A549 (cell line): ENCODE measurements at regions not wholly inside any gene's neighbourhood (a gene's known extent, or its start where the extent isn't known, plus 50 kb on each side); places are given as distances from the start of the nearest gene placed in this dataset.

Source experiments
- ATAC-seq, 2 experiments: fragments of 200-7000 bp in 1 of 2; fragments of >200 bp in 1 of 2; cut with Nextera tagmentation in 1 of 2; cut with Tn5 transposase in 1 of 2; 3 replicates each; pipeline versions ENCODE4 v1.8.0 to v1.9.1; 2018 to 2020; ENCODE audit warnings: mild to moderate bottlenecking in 1 of 2, moderate library complexity in 1 of 2
- CTCF ChIA-PET: fragments of 300-600 bp; sonication (Branson Sonifier 250); formaldehyde crosslinking; extraction: SDS; loops from one replicate; lab custom pipeline; 2021; ENCODE audit warnings: antibody characterized with exemption, inconsistent platforms; lab: Yijun Ruan, JAX
- POLR2A ChIA-PET: fragments of 350-600 bp; formaldehyde crosslinking; extraction: SDS; loops from one replicate; lab custom pipeline; 2021; ENCODE audit warnings: antibody characterized with exemption, inconsistent platforms; lab: Yijun Ruan, JAX
- DNase-seq, 2 experiments: peaks; one replicate each; pipeline versions ENCODE4 v3.0.0 to v3.0.0-alpha.2; 2011 to 2016; ENCODE audit warnings: low read depth in 1 of 2, low spot score in 1 of 2
- FAIRE-seq: peaks from 2 replicates; lab custom pipeline; 2011; peaks lifted over from hg19 to GRCh38; lab: Jason Lieb, UNC
- H3K27ac ChIP-seq, 2 experiments: fragments of >200 bp; sonication (Bioruptor Twin); formaldehyde crosslinking; 3 replicates each; pipeline ENCODE4 v1.5.1; 2016 to 2017
- H3K4me1 ChIP-seq: fragments of >200 bp; sonication (Bioruptor Twin); formaldehyde crosslinking; 3 replicates; pipeline ENCODE4 v1.6.1; 2016
- H3K4me2 ChIP-seq: fragments of >200 bp; sonication (Bioruptor Twin); formaldehyde crosslinking; 3 replicates; pipeline ENCODE4 v1.6.1; 2016
- H3K4me3 ChIP-seq: fragments of >200 bp; sonication (Bioruptor Twin); formaldehyde crosslinking; 3 replicates; pipeline ENCODE4 v1.5.1; 2016
- H3K9me3 ChIP-seq: fragments of >200 bp; sonication (Bioruptor Twin); formaldehyde crosslinking; 3 replicates; pipeline ENCODE4 v1.6.1; 2016
- CTCF ChIP-seq: fragments of >200 bp; sonication (Bioruptor Twin); formaldehyde crosslinking; IDR thresholded peaks from 3 replicates; pipeline ENCODE4 v1.5.1; 2016
- EHMT2 ChIP-seq: fragments of 200-600 bp; sonication (generic); IDR thresholded peaks from 2 replicates; pipeline ENCODE4 v1.6.1; 2016; ENCODE audit warnings: antibody characterized with exemption, low read depth, mild to moderate bottlenecking, moderate library complexity
- FOXS1 ChIP-seq: fragments of 250-450 bp; sonication (Bioruptor Pico); IDR thresholded peaks from 2 replicates; pipeline ENCODE4 v1.5.0; 2020; ENCODE audit warnings: mild to moderate bottlenecking, moderate library complexity
- HDAC2 ChIP-seq: fragments of 200-600 bp; sonication (generic); IDR thresholded peaks from 2 replicates; pipeline ENCODE4 v1.6.1; 2016
- HES2 ChIP-seq: fragments of >200 bp; sonication (Bioruptor Twin); formaldehyde crosslinking; IDR thresholded peaks from 2 replicates; pipeline ENCODE4 v1.6.1; 2016
- HOXB13 ChIP-seq: fragments of 250-450 bp; sonication (Bioruptor Pico); IDR thresholded peaks from 2 replicates; pipeline ENCODE4 v1.5.0; 2020; ENCODE audit warnings: low read depth, mild to moderate bottlenecking, moderate library complexity
- KDM1A ChIP-seq: fragments of 200-600 bp; sonication (generic); IDR thresholded peaks from 2 replicates; pipeline ENCODE4 v1.6.1; 2016; ENCODE audit warnings: low read depth, mild to moderate bottlenecking
- KDM5A ChIP-seq: fragments of 200-600 bp; sonication (generic); IDR thresholded peaks from 2 replicates; pipeline ENCODE4 v1.6.1; 2016; ENCODE audit warnings: antibody characterized with exemption, mild to moderate bottlenecking
- MAZ ChIP-seq: fragments of 150-350 bp; IDR thresholded peaks from 2 replicates; pipeline ENCODE4 v1.6.1; 2014; ENCODE audit warnings: antibody characterized with exemption, low read depth, low read length, borderline replicate concordance
- NFE2L2 ChIP-seq: fragments of 150-350 bp; conservative IDR thresholded peaks from 2 replicates; pipeline ENCODE4 v1.6.1; 2014; ENCODE audit warnings: low read length
- NR3C1 ChIP-seq: fragments of >200 bp; sonication (Bioruptor Twin); formaldehyde crosslinking; IDR thresholded peaks from 3 replicates; pipeline ENCODE4 v1.6.1; 2017
- RAD21 ChIP-seq, 2 experiments: fragments of >200 bp in 1 of 2; sonication (Bioruptor Twin) in 1 of 2; formaldehyde crosslinking in 1 of 2; IDR thresholded peaks in 1 of 2; conservative IDR thresholded peaks in 1 of 2; 2 replicates in 1 of 2; 3 replicates in 1 of 2; pipeline ENCODE4 v1.6.1; 2012 to 2018; ENCODE audit warnings: inconsistent platforms in 1 of 2
- RCOR1 ChIP-seq: fragments of 150-350 bp; IDR thresholded peaks from 2 replicates; pipeline ENCODE4 v1.6.1; 2014; ENCODE audit warnings: antibody characterized with exemption, low read length, low read depth
- RFX5 ChIP-seq: fragments of 450-650 bp; IDR thresholded peaks from 2 replicates; pipeline ENCODE4 v1.7.1; 2014; ENCODE audit warnings: antibody characterized with exemption, mild to moderate bottlenecking, moderate library complexity
- RNF2 ChIP-seq: fragments of 200-600 bp; sonication (generic); IDR thresholded peaks from 2 replicates; pipeline ENCODE4 v1.6.1; 2016; ENCODE audit warnings: low read depth, mild to moderate bottlenecking, antibody characterized with exemption, moderate library complexity, borderline replicate concordance
- SMC3 ChIP-seq: fragments of >200 bp; sonication (Bioruptor Twin); formaldehyde crosslinking; IDR thresholded peaks from 3 replicates; pipeline ENCODE4 v1.6.1; 2018; ENCODE audit warnings: inconsistent platforms
- TFCP2L1 ChIP-seq: fragments of 250-450 bp; sonication (Bioruptor Pico); IDR thresholded peaks from 2 replicates; pipeline ENCODE4 v1.5.0; 2021; ENCODE audit warnings: mild to moderate bottlenecking
- TP53 ChIP-seq: fragments of 250-450 bp; sonication (Bioruptor Pico); IDR thresholded peaks from 2 replicates; pipeline ENCODE4 v1.5.0; 2021; ENCODE audit warnings: mild to moderate bottlenecking, moderate library complexity
- ZC3H11A ChIP-seq: fragments of 450-650 bp; IDR thresholded peaks from 2 replicates; pipeline ENCODE4 v1.6.1; 2014; ENCODE audit warnings: antibody characterized with exemption, mild to moderate bottlenecking
- ZNF302 ChIP-seq: fragments of 250-450 bp; sonication (Bioruptor Pico); IDR thresholded peaks from 2 replicates; pipeline ENCODE4 v1.9.0; 2021; ENCODE audit warnings: inconsistent platforms, mild to moderate bottlenecking, moderate library complexity
- ZSCAN20 ChIP-seq: fragments of 250-450 bp; sonication (Bioruptor Pico); IDR thresholded peaks from 2 replicates; pipeline ENCODE4 v1.8.0; 2022; ENCODE audit warnings: mild to moderate bottlenecking, moderate library complexity
- WGBS: methylation state at CpG from one replicate; pipeline ENCODE4 v1.1.6; 2017; ENCODE audit errors: missing lambda C conversion rate; 5-methylcytosine and 5-hydroxymethylcytosine counted together
- TF ChIP-seq, protein P1 (sequence below): IDR thresholded peaks from 2 replicates; pipeline ENCODE4 v1.6.1; 2012
- TF ChIP-seq, protein P2 (sequence below): fragments of >200 bp; sonication (Bioruptor Twin); formaldehyde crosslinking; IDR thresholded peaks from 3 replicates; pipeline ENCODE4 v1.6.1; 2016

GRCh38 chr20:40738976-40739375, 49.9 kb upstream of the MAFB start:
- H3K4me3 ChIP-seq, result no peak overlapping the region
- H3K4me1 ChIP-seq, result no peaks in the 10 kb centered on the region
- ChIA-PET CTCF (interaction anchor here (1.1 to 2.1 kb wide), 5 partner anchors 10 to 207 kb away, joined by 3 to 4 read pairs (median 3); no protein-coding TSS in a partner anchor), POLR2A (no interaction called here)
- no peak for FAIRE-seq
- no peak overlapping the region for H3K4me2 ChIP-seq
- no peak for ATAC-seq
- H3K9me3 ChIP-seq, result no peaks in the 10 kb centered on the region
- DNase-seq, result no peak
- H3K27ac ChIP-seq, result no peak overlapping the region
- TF ChIP-seq KDM5A (no peak), ZC3H11A (no peak), TP53 (CRISPR knock-in tag) (no peak)
- TF ChIP-seq, all 56 proteins: peak for 0
- 31% methylated on average over 9 of the region's 9 CpGs for WGBS

GRCh38 chr20:40739841-40740240, 50.8 kb upstream of the MAFB start:
- DNase-seq (no peak), ATAC-seq (no peak), FAIRE-seq (no peak)
- Histone ChIP-seq H3K27ac (no peak overlapping the region), H3K4me3 (no peak overlapping the region), H3K9me3 (no peaks in the 10 kb centered on the region), H3K4me2 (no peak overlapping the region), H3K4me1 (no peaks in the 10 kb centered on the region)
- TF ChIP-seq HDAC2, result no peak
- no peak for TF ChIP-seq HES2
- no peak for TF ChIP-seq EHMT2
- no peak for TF ChIP-seq KDM1A
- TF ChIP-seq RNF2, result no peak
- TF ChIP-seq RFX5, result no peak
- TF ChIP-seq NFE2L2, result no peak
- no peak for TF ChIP-seq HOXB13 (CRISPR knock-in tag)
- no peak for TF ChIP-seq TFCP2L1 (CRISPR knock-in tag)
- TF ChIP-seq RCOR1, result no peak
- no peak for TF ChIP-seq MAZ
- TF ChIP-seq, protein P1, sequence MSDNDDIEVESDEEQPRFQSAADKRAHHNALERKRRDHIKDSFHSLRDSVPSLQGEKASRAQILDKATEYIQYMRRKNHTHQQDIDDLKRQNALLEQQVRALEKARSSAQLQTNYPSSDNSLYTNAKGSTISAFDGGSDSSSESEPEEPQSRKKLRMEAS, result no peak
- TF ChIP-seq NR3C1, result no peak
- TF ChIP-seq, protein P2, sequence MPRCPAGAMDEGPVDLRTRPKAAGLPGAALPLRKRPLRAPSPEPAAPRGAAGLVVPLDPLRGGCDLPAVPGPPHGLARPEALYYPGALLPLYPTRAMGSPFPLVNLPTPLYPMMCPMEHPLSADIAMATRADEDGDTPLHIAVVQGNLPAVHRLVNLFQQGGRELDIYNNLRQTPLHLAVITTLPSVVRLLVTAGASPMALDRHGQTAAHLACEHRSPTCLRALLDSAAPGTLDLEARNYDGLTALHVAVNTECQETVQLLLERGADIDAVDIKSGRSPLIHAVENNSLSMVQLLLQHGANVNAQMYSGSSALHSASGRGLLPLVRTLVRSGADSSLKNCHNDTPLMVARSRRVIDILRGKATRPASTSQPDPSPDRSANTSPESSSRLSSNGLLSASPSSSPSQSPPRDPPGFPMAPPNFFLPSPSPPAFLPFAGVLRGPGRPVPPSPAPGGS, result no peak
- no peak for TF ChIP-seq ZSCAN20 (CRISPR knock-in tag)
- TF ChIP-seq FOXS1 (CRISPR knock-in tag), result no peak
- no peak for TF ChIP-seq ZC3H11A
- WGBS, result 0% methylated on average over 1 of the region's 1 CpG
- ChIA-PET POLR2A (no interaction called here), CTCF (interaction anchor here (1.1 to 2.1 kb wide), 7 partner anchors 9 to 206 kb away, joined by 3 to 4 read pairs (median 3); no protein-coding TSS in a partner anchor)

DNA sequence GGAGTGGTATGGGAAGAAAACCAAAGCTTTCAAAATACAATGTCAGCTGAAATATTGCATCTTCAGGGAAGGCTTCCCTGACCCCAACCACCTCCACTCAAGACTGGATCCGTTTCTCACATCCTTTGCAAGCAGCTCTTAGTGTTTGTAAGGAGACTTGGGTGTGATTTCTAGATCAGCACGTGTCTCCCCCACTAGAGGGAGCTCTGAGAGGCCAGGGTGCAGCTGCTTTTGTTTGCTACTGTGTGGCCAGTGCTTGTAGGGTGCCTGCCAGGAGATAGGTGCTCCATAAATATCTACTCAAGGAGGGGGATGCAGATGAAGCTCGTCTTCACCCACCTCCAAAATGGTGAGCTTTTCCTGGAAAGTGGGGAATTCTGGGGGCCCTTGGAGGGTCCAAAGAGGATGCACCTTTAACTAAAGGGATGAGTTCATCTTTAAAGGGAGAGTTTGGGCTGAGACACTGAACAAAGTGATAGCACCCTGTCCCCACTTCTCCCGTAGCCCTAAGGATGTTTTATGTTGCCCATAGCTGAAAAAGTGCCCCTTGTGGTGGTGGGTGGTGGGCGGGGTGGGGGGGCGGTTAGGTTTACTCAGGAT, 52.6 kb upstream of the MAFB start:
- no peak for FAIRE-seq
- ChIA-PET POLR2A (no interaction called here), CTCF (interaction anchor here (0.9 to 1.8 kb wide), 9 partner anchors 8 to 684 kb away, joined by 3 to 15 read pairs (median 4); no protein-coding TSS in a partner anchor)
- Histone ChIP-seq H3K9me3 (no peaks in the 10 kb centered on the region), H3K27ac (no peak overlapping the region), H3K4me1 (no peaks in the 10 kb centered on the region), H3K4me3 (no peak overlapping the region), H3K4me2 (no peak overlapping the region)
- 0% methylated on average over 5 of the region's 6 CpGs for WGBS
- peak in 1 of 2 experiments; percentile 81; a peak in 3 of 6 replicates for ATAC-seq
- TF ChIP-seq CTCF, result peak; percentile 46
- peak; percentile 18; the same call in 1 of the 3 replicates for TF ChIP-seq SMC3
- TF ChIP-seq ZNF302 (CRISPR knock-in tag), result no peak
- peak in 1 of 2 experiments; percentile 37; a peak in 2 of 5 replicates for TF ChIP-seq RAD21 (conservative IDR thresholded peaks at IDR 0.05 in 1 of 2, IDR thresholded peaks at IDR 0.05 in 1 of 2)
- DNase-seq, result peak; percentile 39 to 56
